KOPT-K1 (cell line): ENCODE measurements at regions not wholly inside any gene's neighbourhood (a gene's known extent, or its start where the extent isn't known, plus 50 kb on each side); places are given as distances from the start of the nearest gene placed in this dataset.
"Not testable (repeated sequence)": the region's sequence is repeated elsewhere in the genome, so short reads cannot be mapped to it uniquely, and the experiment has no call there.

ENCODE experiments used
- H3K27ac ChIP-seq: fragments of 200-600 bp; sonication (generic); 2 replicates; pipeline ENCODE4 v1.5.1; 2016; ENCODE audit warnings: antibody characterized with exemption, mild to moderate bottlenecking, low read depth, low read length; ENCODE audit not compliant: poor library complexity, severe bottlenecking
- H3K36me3 ChIP-seq: fragments of 200-600 bp; sonication (generic); 2 replicates; pipeline ENCODE4 v1.5.1; 2017; ENCODE audit warnings: antibody characterized with exemption, mild to moderate bottlenecking, low read length, moderate library complexity; ENCODE audit not compliant: insufficient read depth
- H3K9me3 ChIP-seq: fragments of 200-600 bp; sonication (generic); 2 replicates; pipeline ENCODE4 v1.5.1; 2017; ENCODE audit warnings: antibody characterized with exemption, low read length, mild to moderate bottlenecking; ENCODE audit not compliant: insufficient read depth, poor library complexity, severe bottlenecking

DNA sequence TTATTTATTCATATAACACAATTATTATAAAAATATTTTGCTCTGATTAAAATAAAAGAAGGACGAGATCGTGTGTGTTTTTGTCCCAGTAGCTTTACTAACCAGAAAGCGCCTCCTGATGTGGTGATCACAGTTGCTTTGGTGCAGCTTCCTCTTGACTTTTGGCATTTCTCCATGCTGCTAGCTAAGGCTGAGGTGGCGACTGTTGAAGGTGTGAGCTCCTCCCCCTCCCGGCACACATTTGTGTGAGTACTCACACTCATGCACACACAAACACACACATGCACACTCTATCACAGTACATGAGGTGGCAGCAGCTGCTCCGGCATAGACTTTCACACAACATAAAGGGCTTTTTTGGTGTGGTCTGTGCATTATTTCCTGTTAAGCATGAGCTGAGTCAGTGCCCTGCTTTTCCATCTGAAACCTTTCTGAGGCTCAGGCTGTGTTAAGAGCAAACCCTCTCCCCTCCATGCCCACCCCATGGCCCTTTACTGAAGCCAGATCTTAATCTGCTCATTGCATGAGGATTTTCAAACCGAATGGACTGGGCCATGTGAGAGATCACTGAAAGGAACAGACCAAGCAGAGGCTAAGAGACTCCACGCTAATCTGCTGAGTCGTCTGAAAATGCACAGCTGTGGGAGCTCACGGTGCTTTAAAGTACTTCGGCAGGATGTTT, 53.3 kb downstream of the FOXD4L1 start:
- H3K36me3 ChIP-seq, H3K9me3 ChIP-seq: not testable (repeated sequence)
- peak overlapping the region; percentile 55 for H3K27ac ChIP-seq

DNA sequence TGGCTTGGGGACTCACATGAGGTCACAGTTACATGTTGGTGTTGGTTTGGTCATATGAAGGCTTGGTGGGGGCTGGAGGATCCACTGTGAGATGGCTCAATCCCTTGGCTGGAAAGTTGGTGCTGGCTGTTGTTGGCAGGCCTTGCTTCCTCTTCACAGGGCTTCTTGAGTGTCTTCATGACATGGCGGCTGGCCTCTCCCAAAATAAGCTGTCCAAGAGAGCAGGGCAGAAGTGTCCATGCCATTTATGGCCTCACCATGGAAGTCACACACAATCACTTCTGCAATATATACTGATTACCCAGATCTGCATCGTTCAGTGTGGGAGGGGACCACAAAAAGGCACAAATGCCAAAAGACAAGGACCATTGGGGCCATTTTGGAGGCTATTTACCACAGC, 61.4 kb downstream of the FOXD4L1 start:
- H3K36me3 ChIP-seq, H3K9me3 ChIP-seq, H3K27ac ChIP-seq: not testable (repeated sequence)

DNA sequence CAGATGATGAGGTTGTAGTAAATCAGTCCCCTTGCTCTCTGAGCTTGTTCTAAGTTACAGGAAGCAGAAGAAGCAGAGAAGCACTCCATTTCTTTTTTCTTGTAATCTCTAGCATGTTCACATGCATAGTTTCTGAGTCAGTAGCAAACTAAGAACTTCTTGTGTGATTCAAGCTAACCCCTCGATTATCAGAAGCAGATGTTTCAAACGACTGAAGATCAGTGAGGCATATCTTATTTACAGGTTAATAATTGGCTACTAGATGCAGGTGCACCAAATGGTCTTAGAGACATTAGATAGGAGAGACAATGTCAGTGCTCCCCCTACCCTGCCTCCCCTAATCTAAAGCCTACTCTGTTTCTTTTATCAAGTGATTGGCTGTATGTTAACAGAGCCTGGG, 64.2 kb downstream of the FOXD4L1 start:
- not testable (repeated sequence) for H3K27ac ChIP-seq, H3K9me3 ChIP-seq, H3K36me3 ChIP-seq

DNA sequence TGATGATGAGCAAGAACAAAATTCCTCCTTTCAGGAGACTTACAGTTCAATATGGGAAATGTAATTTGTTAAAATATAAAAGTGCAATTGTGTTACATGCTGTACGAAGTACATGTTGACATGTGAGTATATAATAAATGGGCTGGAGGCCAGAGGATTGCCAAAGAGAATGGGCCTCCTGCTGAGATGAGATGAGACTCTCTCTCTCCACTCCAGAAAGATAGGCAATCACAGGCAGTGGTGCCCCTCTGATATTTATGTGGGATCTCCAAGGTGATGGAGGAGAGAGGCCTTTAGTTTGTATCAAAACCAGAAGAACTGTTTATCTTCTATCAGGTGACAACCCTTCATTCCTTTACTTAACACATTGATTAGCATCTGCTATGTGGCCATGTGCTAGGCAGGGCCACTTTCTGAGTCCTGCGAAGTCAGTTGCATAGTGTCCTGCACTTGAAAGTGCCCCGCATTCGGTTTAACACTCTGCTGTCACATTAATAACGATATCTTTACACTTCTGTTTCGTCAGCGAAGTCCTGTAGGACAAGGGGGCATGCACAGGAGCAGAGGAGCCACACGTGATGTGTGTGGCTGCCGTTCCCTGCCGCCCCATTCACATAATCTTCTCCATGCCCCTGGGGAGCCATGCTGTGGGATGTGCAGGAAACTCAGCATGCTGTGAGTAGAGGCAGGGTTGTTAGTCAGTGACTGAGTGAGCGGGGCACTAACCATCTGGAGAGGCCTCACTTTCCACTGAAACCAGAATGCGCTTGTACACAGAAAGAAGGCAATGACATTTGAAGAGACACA, 60.2 kb upstream of the RABL2A start:
- not testable (repeated sequence) for H3K9me3 ChIP-seq, H3K27ac ChIP-seq, H3K36me3 ChIP-seq

DNA sequence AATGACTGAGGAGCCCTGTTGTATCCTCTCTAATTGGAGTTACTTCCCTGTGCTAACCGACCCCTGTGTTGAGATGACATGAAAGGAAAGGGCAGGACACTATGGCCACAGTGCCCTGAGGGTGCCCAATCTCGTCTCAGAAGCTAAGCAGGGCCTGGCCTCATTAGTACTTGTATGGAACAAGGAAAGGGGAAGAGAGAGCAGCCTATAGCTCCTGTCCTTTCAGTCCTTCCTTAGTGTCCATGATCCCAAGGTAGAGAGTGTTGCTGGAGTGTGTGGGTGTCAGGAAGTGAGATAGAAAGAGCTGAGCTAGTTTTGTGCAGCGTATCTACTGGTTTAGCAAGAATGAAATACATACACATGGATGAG, 59.6 kb upstream of the RABL2A start:
- H3K9me3 ChIP-seq, H3K27ac ChIP-seq, H3K36me3 ChIP-seq: not testable (repeated sequence)

DNA sequence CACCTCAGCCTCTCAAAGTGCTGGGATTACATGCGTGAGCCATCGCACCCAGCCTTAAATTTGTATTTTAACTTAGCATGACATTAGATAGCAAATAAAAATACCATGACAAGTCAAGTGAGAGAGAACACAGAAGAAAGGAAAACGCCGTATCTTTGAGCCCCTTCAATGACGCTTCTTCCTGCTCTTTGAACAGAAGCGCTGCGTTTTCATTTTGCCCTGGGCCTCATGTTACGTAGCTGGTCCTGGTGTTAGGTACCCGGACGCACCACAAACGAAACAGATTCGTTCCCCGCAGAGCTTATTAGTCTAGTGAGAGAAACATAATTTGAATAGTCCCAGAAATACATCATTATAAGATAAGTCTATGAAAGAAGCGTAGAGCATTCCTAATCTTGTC, 58.8 kb upstream of the RABL2A start:
- not testable (repeated sequence) for H3K27ac ChIP-seq, H3K36me3 ChIP-seq, H3K9me3 ChIP-seq

DNA sequence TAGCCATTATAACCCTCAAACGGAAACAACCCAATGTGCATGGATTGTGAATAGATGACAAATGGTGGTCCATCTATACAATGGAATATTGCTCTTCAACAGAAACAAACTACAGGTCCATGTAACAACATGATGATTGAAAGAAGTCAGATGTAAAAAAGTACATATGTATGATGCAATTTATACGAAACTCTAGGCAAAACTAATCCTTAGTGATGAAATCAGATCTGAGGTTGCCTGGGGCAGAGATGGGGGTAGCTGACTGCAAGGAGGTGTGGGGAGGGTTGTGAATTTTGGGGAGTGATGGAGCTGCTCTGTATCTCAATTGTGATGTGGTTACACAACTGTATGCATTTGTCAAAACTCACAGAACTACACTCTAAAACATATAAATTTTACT, 57.0 kb upstream of the RABL2A start:
- H3K9me3 ChIP-seq, H3K36me3 ChIP-seq, H3K27ac ChIP-seq: not testable (repeated sequence)

DNA sequence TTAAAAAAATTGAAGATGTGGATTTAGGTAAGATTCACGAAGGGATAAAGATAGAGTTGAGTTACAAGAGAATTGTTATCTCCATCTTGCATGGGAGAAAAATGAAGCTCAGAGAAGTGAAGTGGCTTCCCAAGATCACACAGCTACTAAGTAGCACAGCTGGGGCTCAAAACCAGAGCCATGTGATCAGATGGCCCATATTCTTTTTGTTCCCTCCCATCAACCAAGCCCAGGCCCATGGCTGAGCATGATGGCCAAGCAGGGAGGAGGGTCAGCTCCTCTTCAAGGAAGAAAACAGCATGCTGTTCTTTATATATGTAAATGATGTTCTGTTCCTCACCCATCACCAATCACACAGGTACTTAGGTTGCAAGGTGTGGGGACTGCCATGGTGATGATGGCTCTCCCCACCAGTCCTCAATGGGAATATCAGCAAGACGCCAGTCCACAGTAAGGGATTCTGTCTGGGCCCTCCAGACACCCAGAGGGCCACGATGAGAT, 56.5 kb upstream of the RABL2A start:
- H3K36me3 ChIP-seq, H3K9me3 ChIP-seq: not testable (repeated sequence)

DNA sequence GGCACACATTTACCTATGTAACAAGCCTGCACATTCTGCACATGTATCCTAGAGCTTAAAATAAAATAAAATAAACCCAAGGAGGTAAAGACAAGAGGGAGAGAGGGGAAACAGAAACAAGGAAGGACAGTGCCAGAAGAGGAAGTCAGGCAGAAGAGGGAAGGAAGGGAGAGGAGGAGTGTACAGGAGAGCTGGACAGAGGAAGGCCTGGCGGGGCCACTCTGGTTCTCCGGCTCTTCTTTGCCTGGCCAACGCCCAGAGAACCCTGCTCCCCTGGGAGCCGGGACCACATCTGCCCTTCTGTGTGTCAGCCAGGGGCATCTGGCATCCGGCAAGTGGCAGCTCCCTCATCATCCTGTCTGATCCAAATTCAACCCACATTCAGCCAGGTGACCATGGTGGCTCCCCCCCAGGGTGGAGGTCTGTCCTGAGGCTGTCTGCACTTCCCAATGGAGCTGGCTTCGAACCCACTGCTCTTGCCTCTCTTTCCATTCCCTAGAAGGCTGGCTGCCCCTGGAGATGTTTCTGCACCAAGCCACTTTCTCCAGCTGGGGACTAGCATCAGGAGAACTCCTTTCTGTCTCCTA, 55.5 kb upstream of the RABL2A start:
- not testable (repeated sequence) for H3K9me3 ChIP-seq, H3K27ac ChIP-seq, H3K36me3 ChIP-seq

More for the DNA sequence above, 56.5 kb upstream of the RABL2A start:
- not testable (repeated sequence) for H3K27ac ChIP-seq

DNA sequence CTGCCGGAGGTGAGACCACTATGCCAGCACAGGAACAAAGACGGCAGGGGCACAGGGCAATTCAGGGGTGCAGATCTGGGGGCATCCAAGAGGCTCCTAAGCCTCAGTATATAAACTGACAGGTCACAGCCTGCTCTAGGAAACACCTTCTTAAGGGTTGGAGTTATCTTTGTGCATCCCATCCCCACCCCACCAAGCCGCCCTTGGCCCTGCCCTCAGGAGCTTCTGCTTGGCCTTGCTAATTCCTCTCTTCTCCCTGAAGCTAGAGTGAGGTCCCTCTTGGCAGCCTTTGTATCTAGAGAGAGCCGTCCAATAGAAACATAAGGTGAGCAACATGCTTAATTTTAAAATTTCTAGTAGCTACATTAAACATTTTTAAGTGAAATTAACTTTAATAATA, 51.3 kb upstream of the RABL2A start:
- H3K9me3 ChIP-seq, H3K36me3 ChIP-seq, H3K27ac ChIP-seq: not testable (repeated sequence)

DNA sequence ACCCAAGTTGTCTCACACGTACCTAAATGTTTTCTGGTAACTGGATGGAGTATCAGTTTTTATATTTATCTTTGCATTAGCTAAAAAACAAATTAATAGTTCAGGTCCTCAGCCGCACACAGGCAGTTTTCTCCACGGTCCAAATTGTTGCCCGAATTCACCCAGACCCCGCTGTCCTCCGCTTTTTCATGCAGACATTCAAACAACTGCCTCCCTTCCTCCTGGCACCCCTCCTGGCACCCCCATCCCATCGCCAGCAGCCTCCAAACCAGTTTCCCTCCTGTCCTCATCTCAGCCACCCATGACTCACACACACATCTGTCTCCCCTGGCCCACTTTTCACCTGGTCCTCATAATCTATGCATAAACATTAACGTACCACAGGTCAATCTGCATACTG, 50.7 kb upstream of the RABL2A start:
- not testable (repeated sequence) for H3K27ac ChIP-seq, H3K9me3 ChIP-seq, H3K36me3 ChIP-seq
